Neural cell (in vitro differentiated cells): ENCODE measurements at regions not wholly inside any gene's neighbourhood (a gene's known extent, or its start where the extent isn't known, plus 50 kb on each side); places are given as distances from the start of the nearest gene placed in this dataset.

ENCODE experiments used
- H2AFZ ChIP-seq: fragments of 200-600, 300-800 bp; sonication (generic), shearing (Covaris generic); 2 replicates; pipeline ENCODE4 v1.6.0; 2014; ENCODE audit warnings: low read depth, mild to moderate bottlenecking, antibody characterized with exemption, low read length, moderate library complexity
- H3F3A ChIP-seq: fragments of 200-600 bp; shearing (Covaris generic); 2 replicates; pipeline ENCODE4 v1.6.1; 2016; ENCODE audit warnings: mild to moderate bottlenecking, moderate library complexity, mixed read lengths, antibody characterized with exemption, low read length; ENCODE audit not compliant: insufficient read depth, poor library complexity, severe bottlenecking
- H3K27ac ChIP-seq: fragments of 200-600, 300-800 bp; sonication (generic), shearing (Covaris generic); 2 replicates; pipeline ENCODE4 v1.5.1; 2014; ENCODE audit warnings: mild to moderate bottlenecking, low read length, moderate library complexity
- H3K27me3 ChIP-seq: fragments of 300-800, 200-600 bp; sonication (generic), shearing (Covaris generic); 2 replicates; pipeline ENCODE4 v1.6.0; 2014; ENCODE audit warnings: mild to moderate bottlenecking, low read depth, low read length, moderate library complexity; ENCODE audit not compliant: insufficient read depth
- H3K36me3 ChIP-seq: fragments of 300-800, 200-600 bp; sonication (generic), shearing (Covaris generic); 2 replicates; pipeline ENCODE4 v1.5.1; 2014; ENCODE audit warnings: mild to moderate bottlenecking, antibody characterized with exemption, low read length, moderate library complexity; ENCODE audit not compliant: insufficient read depth
- H3K4me2 ChIP-seq: fragments of 300-800, 200-600 bp; sonication (generic), shearing (Covaris generic); 2 replicates; pipeline ENCODE4 v1.6.0; 2014; ENCODE audit warnings: mild to moderate bottlenecking, low read length
- H3K4me3 ChIP-seq: fragments of 300-800, 200-600 bp; sonication (generic), shearing (Covaris generic); 2 replicates; pipeline ENCODE4 v1.5.1; 2014; ENCODE audit warnings: mild to moderate bottlenecking, low read length, moderate library complexity
- H3K79me2 ChIP-seq: fragments of 200-600 bp; shearing (Covaris generic); replicated peaks from 2 replicates; pipeline ENCODE4 v1.6.0; 2014; ENCODE audit warnings: mild to moderate bottlenecking, low read length, moderate library complexity; ENCODE audit not compliant: insufficient read depth
- H3K9ac ChIP-seq: fragments of 300-800, 200-600 bp; sonication (generic), shearing (Covaris generic); 2 replicates; pipeline ENCODE4 v1.6.1; 2016; ENCODE audit warnings: mild to moderate bottlenecking, low read length, mixed read lengths
- H3K9me2 ChIP-seq: fragments of 200-600 bp; shearing (Covaris generic); 2 replicates; pipeline ENCODE4 v1.6.1; 2016; ENCODE audit warnings: mild to moderate bottlenecking, low read length, mixed read lengths; ENCODE audit not compliant: insufficient read depth
- H3K9me3 ChIP-seq: fragments of 200-600, 300-800 bp; sonication (generic), shearing (Covaris generic); 2 replicates; pipeline ENCODE4 v1.6.1; 2016; ENCODE audit warnings: mild to moderate bottlenecking, mixed run types, low read length, moderate library complexity, mixed read lengths
- H4K20me1 ChIP-seq: fragments of 200-600 bp; shearing (Covaris generic); 2 replicates; pipeline ENCODE4 v1.6.1; 2016; ENCODE audit warnings: mild to moderate bottlenecking, mixed run types; ENCODE audit not compliant: insufficient read depth
- CTCF ChIP-seq: fragments of 450-650 bp; IDR thresholded peaks from 2 replicates; pipeline ENCODE4 v1.5.1; 2014; ENCODE audit warnings: antibody characterized with exemption, mild to moderate bottlenecking, moderate library complexity; ENCODE audit not compliant: poor library complexity, severe bottlenecking
- EP300 ChIP-seq: fragments of 450-650 bp; conservative IDR thresholded peaks from 2 replicates; pipeline ENCODE4 v1.6.1; 2014; ENCODE audit warnings: antibody characterized with exemption, mild to moderate bottlenecking, moderate library complexity; ENCODE audit not compliant: poor library complexity, severe bottlenecking
- EZH2 ChIP-seq: fragments of 200-600, 300-800 bp; shearing (Covaris generic), sonication (generic); IDR thresholded peaks from 2 replicates; pipeline ENCODE4 v1.6.1; 2014; ENCODE audit warnings: antibody characterized with exemption, low read length, borderline replicate concordance, mild to moderate bottlenecking; ENCODE audit not compliant: insufficient read depth, poor library complexity, severe bottlenecking
- MXI1 ChIP-seq: fragments of 450-650 bp; conservative IDR thresholded peaks from 2 replicates; pipeline ENCODE4 v1.6.1; 2014; ENCODE audit warnings: antibody characterized with exemption, mild to moderate bottlenecking; ENCODE audit not compliant: poor library complexity, severe bottlenecking
- POLR2AphosphoS5 ChIP-seq: IDR thresholded peaks from 2 replicates; pipeline ENCODE4 v1.6.1; 2012
- RAD21 ChIP-seq: fragments of 450-650 bp; conservative IDR thresholded peaks from 2 replicates; pipeline ENCODE4 v1.6.1; 2014; ENCODE audit warnings: antibody characterized with exemption, mild to moderate bottlenecking, moderate library complexity
- REST ChIP-seq: IDR thresholded peaks from 2 replicates; pipeline ENCODE4 v1.6.1; 2012; ENCODE audit warnings: borderline replicate concordance
- SMC3 ChIP-seq: fragments of 450-650 bp; conservative IDR thresholded peaks from 2 replicates; pipeline ENCODE4 v1.6.1; 2014; ENCODE audit warnings: antibody characterized with exemption, mild to moderate bottlenecking, moderate library complexity; ENCODE audit not compliant: poor library complexity
- TAF1 ChIP-seq: IDR thresholded peaks from 2 replicates; pipeline ENCODE4 v1.6.1; 2012; ENCODE audit warnings: low read depth

GRCh38 chr11:29317694-29318093 lies 699.1 kb downstream of the KCNA4 start:
- no peak for TF ChIP-seq POLR2AphosphoS5
- no peak for TF ChIP-seq TAF1
- H3K4me2 ChIP-seq: no peak overlapping the region
- no peak overlapping the region for H3K27ac ChIP-seq
- no peaks in the 10 kb centered on the region for H4K20me1 ChIP-seq
- H3K9me2 ChIP-seq: no peaks in the 10 kb centered on the region
- H3F3A ChIP-seq: no peaks in the 10 kb centered on the region
- H3K36me3 ChIP-seq: no peaks in the 10 kb centered on the region
- no peak overlapping the region for H3K9ac ChIP-seq
- no peaks in the 10 kb centered on the region for H3K27me3 ChIP-seq
- no peaks in the 10 kb centered on the region for H3K9me3 ChIP-seq
- H3K79me2 ChIP-seq: no peaks in the 10 kb centered on the region
- H2AFZ ChIP-seq: no peak overlapping the region
- no peak overlapping the region for H3K4me3 ChIP-seq

- TF ChIP-seq REST: no peak
- Histone ChIP-seq H3F3A (no peaks in the 10 kb centered on the region), H3K79me2 (no peaks in the 10 kb centered on the region)
Observed at GRCh38 chr11:29315275-29315674, 701.6 kb downstream of the KCNA4 start.

GRCh38 chr11:29314211-29314610 lies 702.6 kb downstream of the KCNA4 start:
- H3K27ac ChIP-seq: no peak overlapping the region
- H3K4me2 ChIP-seq: no peak overlapping the region
- no peak for TF ChIP-seq REST
- TF ChIP-seq RAD21: no peak
- TF ChIP-seq MXI1: no peak
- TF ChIP-seq EP300: no peak
- TF ChIP-seq POLR2AphosphoS5: no peak
- no peak for TF ChIP-seq SMC3
- no peak for TF ChIP-seq TAF1
- TF ChIP-seq CTCF: no peak
- no peak for TF ChIP-seq EZH2
- no peak overlapping the region for H3K4me3 ChIP-seq
- no peaks in the 10 kb centered on the region for H3K9me3 ChIP-seq
- H2AFZ ChIP-seq: no peak overlapping the region
- no peaks in the 10 kb centered on the region for H3K79me2 ChIP-seq
- no peaks in the 10 kb centered on the region for H3K36me3 ChIP-seq
- no peaks in the 10 kb centered on the region for H4K20me1 ChIP-seq
- H3K27me3 ChIP-seq: no peaks in the 10 kb centered on the region
- no peak overlapping the region for H3K9ac ChIP-seq
- H3K9me2 ChIP-seq: no peaks in the 10 kb centered on the region
- H3F3A ChIP-seq: no peaks in the 10 kb centered on the region

More at GRCh38 chr11:29315275-29315674, 701.6 kb downstream of the KCNA4 start:
- Histone ChIP-seq H3K4me3 (no peak overlapping the region), H3K9ac (no peak overlapping the region), H4K20me1 (no peaks in the 10 kb centered on the region), H2AFZ (no peak overlapping the region), H3K27me3 (no peaks in the 10 kb centered on the region), H3K4me2 (no peak overlapping the region), H3K36me3 (no peaks in the 10 kb centered on the region), H3K9me2 (no peaks in the 10 kb centered on the region), H3K27ac (no peak overlapping the region), H3K9me3 (no peaks in the 10 kb centered on the region)
